Prostate gland (tissue), 2 donors: ENCODE measurements at regions not wholly inside any gene's neighbourhood (a gene's known extent, or its start where the extent isn't known, plus 50 kb on each side); places are given as distances from the start of the nearest gene placed in this dataset.

Source experiments
- DNase-seq: peaks from one replicate; pipeline ENCODE4 v3.0.0-alpha.2; 2019; ENCODE audit warnings: low spot score
- H3K27ac ChIP-seq, 2 donors: fragments of 200-600 bp; sonication (generic); 2 replicates each; pipeline ENCODE4 v1.5.1; 2017 to 2019
- H3K27me3 ChIP-seq: fragments of 200-600 bp; sonication (generic); replicated peaks from 2 replicates; pipeline ENCODE4 v1.5.1; 2019; ENCODE audit not compliant: insufficient read depth
- H3K36me3 ChIP-seq, 2 donors: fragments of 200-600 bp; sonication (generic); 1 replicate in 1 of 2; 2 replicates in 1 of 2; pipeline versions ENCODE4 v1.5.1 to v1.8.1; 2017 to 2019
- H3K4me1 ChIP-seq: fragments of 200-600 bp; sonication (generic); replicated peaks from 2 replicates; pipeline ENCODE4 v1.5.1; 2019
- H3K4me3 ChIP-seq, 2 donors: fragments of 200-600 bp; sonication (generic); 2 replicates each; pipeline ENCODE4 v1.5.1; 2017 to 2019
- H3K9me3 ChIP-seq: fragments of 200-600 bp; sonication (generic); 2 replicates; pipeline ENCODE4 v1.5.1; 2017
- CTCF ChIP-seq, 4 experiments: fragments of 200-600 bp in 2 of 4; fragments of 450-650 bp in 2 of 4; sonication (generic) in 2 of 4; IDR thresholded peaks; 1 replicate in 3 of 4; 2 replicates in 1 of 4; pipeline ENCODE4 v1.5.1; 2016 to 2019; ENCODE audit warnings: antibody characterized with exemption in 4 of 4, mild to moderate bottlenecking in 2 of 4, moderate library complexity in 2 of 4
- POLR2A ChIP-seq: fragments of 450-650 bp; IDR thresholded peaks from one replicate; pipeline ENCODE4 v1.6.1; 2016; ENCODE audit warnings: antibody characterized with exemption, mild to moderate bottlenecking
- POLR2AphosphoS5 ChIP-seq: sonication (generic); formaldehyde crosslinking; IDR thresholded peaks from one replicate; pipeline ENCODE4 v1.6.1; 2017; ENCODE audit warnings: antibody characterized with exemption
- WGBS: methylation state at CpG from one replicate; pipeline ENCODE4 v1.1.5; 2018; 5-methylcytosine and 5-hydroxymethylcytosine counted together
- intact Hi-C: fragments of 100-400 bp; cut with DNase I; formaldehyde crosslinking; loops from one replicate; pipeline ENCODE4 v1.14.2; 2022

GRCh38 chr14:94942601-94943000 is 172.7 kb upstream of the GSC start:
- H3K4me3 ChIP-seq: no peak overlapping the region
- H3K9me3 ChIP-seq: no peaks in the 10 kb centered on the region
- TF ChIP-seq POLR2AphosphoS5: no peak
- no peak for TF ChIP-seq CTCF (IDR thresholded peaks at IDR 0.05)
- TF ChIP-seq POLR2A: no peak
- H3K27ac ChIP-seq: no peak overlapping the region
- DNase-seq: no peak
- H3K27me3 ChIP-seq: no peaks in the 10 kb centered on the region
- intact Hi-C loops: no loop called here
- no peaks in the 10 kb centered on the region for H3K36me3 ChIP-seq
- WGBS: 90% methylated on average over 4 of the region's 4 CpGs
- no peaks in the 10 kb centered on the region for H3K4me1 ChIP-seq

- DNase-seq: no peak
- Histone ChIP-seq H3K4me3 (no peak overlapping the region), H3K9me3 (no peaks in the 10 kb centered on the region), H3K36me3 (no peaks in the 10 kb centered on the region), H3K27me3 (no peaks in the 10 kb centered on the region), H3K27ac (no peak overlapping the region), H3K4me1 (no peaks in the 10 kb centered on the region)
- intact Hi-C loops: no loop called here
- no peak for TF ChIP-seq POLR2A
- TF ChIP-seq POLR2AphosphoS5: no peak
- no peak for TF ChIP-seq CTCF (IDR thresholded peaks at IDR 0.05)
- WGBS: 94% methylated on average over 5 of the region's 5 CpGs
Measured at GRCh38 chr14:94941311-94941710, 171.4 kb upstream of the GSC start.

- Histone ChIP-seq H3K4me3 (no peak overlapping the region), H3K27me3 (no peaks in the 10 kb centered on the region), H3K4me1 (no peaks in the 10 kb centered on the region), H3K27ac (no peak overlapping the region), H3K36me3 (no peaks in the 10 kb centered on the region), H3K9me3 (no peaks in the 10 kb centered on the region)
- intact Hi-C loops: no loop called here
- 82% methylated on average over 11 of the region's 11 CpGs for WGBS
- TF ChIP-seq CTCF (IDR thresholded peaks at IDR 0.05) (no peak), POLR2AphosphoS5 (no peak), POLR2A (no peak)
- no peak for DNase-seq
Measured at GRCh38 chr14:94940263-94940993, 170.5 kb upstream of the GSC start.

GRCh38 chr14:94938016-94938415 is 168.1 kb upstream of the GSC start:
- intact Hi-C loops: no loop called here
- Histone ChIP-seq H3K27ac (no peak overlapping the region), H3K27me3 (no peaks in the 10 kb centered on the region), H3K4me3 (no peak overlapping the region), H3K36me3 (no peaks in the 10 kb centered on the region), H3K4me1 (peaks cover 5% of the 10 kb centered on the region), H3K9me3 (no peaks in the 10 kb centered on the region)
- 96% methylated on average over 2 of the region's 2 CpGs for WGBS
- DNase-seq: no peak
- TF ChIP-seq POLR2AphosphoS5: no peak
- TF ChIP-seq POLR2A: no peak
- no peak for TF ChIP-seq CTCF (IDR thresholded peaks at IDR 0.05)
